NCI-H2227 (cell line): ENCODE measurements at regions not wholly inside any gene's neighbourhood (a gene's known extent, or its start where the extent isn't known, plus 50 kb on each side); places are given as distances from the start of the nearest gene placed in this dataset.

Experiments used
- DNase-seq: peaks from one replicate; lab custom pipeline; 2025; ENCODE audit not compliant: unreplicated experiment; lab: John Stamatoyannopoulos, UW

DNA sequence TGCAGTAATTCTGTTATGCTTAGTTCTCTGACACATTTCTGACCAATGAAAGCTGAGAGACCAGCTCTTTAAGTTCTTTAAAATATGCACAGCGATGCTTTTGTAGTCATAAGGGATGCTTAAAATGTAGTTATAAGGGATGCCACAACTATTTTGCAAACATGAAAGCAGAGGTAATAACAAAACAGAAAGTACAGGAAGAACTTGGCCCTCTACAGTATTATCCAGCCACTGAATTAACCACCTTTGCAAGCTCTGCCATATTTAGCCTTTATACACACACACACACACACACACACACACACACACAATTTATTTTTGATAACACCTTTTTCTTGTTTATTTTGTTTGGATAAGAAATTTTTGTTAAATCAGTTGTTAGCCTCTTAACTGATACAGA lies 590.0 kb downstream of the FAT4 start:
- no peak for DNase-seq

DNA sequence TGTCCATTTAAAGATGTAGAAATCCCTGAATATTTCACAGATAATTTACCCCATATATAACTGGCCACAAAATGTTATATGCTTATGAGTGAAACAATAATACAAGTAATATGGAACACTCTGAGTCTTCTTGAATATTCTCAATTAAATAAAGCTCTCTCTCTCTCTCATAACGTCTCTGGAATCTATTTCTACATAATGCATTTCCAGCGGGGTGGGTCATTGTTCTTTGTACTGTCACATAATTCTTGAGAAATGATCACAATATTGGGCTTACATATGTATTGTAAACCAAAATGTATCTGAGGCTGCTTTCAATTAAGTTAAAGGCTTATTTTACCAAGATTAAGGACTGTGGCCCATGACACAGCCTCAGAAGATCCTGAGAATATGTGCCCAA lies 596.3 kb downstream of the FAT4 start:
- DNase-seq, result no peak

DNA sequence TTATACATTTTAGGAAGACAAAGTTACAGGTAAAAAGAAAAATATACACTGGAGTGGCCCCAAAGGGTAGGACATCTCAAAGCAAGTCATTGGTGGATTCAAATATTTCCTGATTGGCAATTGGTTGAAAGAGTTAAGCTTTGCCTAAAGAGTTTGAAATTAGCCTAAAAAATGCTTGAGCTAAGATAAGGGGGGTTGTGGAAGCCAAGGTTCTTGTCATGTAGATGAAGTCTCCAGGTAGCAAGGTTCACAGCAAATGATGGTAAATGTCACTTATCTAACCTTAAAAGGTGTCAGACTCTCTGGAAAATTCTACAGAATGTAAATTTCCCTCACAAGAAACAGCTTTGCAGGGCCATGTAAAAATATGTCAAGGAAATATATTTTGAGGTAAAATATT lies 596.7 kb downstream of the FAT4 start:
- DNase-seq, result no peak

DNA sequence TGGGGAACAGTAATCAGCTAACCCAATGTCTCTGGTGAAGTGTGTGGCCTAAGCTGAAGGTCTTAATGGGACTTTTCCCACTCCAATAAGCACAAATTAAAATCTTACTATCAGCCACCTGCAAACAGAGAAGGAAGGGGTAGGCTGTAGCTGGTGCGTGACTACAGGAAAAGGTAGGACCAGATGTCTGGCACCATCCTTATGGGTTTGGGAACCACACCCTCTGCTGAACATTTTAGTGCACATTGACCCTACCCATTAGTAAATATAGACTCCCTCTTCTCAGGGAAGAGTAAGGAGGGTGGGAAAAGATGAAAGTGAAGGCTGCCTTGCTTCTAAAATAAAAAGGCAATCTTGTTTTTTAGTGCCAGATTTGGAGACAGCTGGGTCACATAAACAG lies 602.8 kb downstream of the FAT4 start:
- no peak for DNase-seq

DNA sequence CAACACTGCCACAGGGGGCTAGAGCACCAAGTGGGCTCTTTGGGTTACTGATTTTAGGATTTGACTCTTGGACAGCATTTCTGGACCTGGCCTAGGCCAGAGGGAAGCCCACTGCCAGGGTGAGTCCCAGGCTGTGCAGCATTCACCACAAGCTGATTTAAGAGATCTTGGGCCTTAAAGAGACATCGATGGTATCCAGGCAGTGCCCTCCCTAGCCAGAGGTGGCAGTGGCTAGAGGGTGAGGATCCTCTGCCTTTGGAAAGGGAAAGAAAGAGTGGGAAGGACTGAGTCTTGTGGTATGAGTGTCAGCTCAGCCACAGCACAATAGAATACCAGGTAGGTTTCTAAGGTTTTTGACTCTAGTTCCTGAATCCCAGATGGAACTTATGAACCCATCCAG lies 613.9 kb downstream of the FAT4 start:
- DNase-seq, result no peak

DNA sequence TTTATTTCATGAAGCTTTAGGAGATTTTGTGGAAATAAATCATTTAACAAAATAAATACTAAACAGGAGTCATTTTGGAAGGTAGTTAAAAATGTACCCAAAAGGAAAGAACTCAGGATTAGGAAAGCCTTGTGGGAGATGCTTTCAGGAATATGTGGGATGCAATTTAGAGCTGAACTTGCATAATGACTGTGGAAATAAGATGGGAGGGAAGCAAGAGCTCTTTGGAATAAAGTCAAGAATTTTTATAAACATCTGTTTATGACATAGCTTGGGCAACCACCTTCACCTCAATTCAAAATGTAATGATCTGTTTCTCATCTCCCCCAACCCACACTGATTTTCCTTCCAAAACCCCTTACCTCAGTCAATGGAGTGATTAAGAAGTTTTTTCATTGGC lies 623.8 kb downstream of the FAT4 start:
- no peak for DNase-seq

DNA sequence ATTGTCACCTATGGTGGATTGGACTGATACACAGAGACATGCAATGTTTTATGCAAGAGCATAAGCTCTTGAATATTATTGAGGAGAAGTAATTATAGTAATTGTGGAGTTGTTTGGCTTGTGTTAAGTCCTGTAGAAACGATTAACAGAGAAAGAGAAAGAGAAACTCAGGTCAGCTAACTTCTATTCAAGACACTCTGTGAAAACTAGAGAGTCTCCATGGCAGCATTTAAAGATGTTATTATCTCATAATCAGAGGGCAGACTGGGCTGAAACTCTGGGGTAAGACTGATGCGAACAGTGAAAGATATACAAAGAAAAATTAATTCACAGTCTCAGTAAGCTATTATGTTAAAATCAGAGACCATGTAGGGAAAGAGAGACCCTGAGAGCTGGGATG lies 625.7 kb downstream of the FAT4 start:
- DNase-seq, result no peak

DNA sequence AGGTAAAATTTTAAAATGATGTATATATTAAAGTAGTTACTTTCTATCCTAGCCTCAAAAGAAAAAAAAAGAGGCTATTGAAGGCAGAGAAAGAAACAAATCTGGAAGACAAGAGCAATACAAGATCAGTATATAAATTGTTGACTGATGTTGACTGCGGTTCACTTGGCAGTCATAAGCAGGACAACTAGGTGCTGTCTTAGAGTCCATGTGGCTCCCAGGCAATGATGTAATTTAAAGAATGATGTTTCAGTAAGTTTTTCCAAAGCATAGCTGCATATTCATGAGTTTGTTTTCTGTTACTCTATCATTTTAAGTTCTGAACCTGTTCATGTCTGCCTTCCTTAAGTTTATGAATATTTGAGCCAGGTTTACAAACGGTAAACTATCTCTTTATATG lies 630.2 kb downstream of the FAT4 start:
- no peak for DNase-seq

DNA sequence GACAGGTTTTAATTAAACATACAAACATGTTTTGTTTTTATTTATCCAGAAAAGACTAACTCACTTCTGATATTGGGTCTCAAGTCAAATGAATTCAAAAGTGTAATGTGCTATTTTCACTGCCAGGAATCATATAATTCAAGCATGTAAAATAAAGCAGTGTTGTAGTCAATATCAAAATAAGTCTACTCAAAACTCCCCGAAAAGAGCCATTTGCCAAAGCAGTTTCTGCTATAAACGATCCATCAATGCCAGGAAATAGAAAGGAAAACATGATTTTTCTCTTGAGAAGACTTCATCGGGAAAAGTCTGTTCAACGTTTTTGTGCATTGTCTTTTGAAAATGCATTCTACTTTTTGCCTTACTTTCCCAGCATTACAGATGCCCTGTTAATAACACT lies 633.3 kb downstream of the FAT4 start:
- no peak for DNase-seq

DNA sequence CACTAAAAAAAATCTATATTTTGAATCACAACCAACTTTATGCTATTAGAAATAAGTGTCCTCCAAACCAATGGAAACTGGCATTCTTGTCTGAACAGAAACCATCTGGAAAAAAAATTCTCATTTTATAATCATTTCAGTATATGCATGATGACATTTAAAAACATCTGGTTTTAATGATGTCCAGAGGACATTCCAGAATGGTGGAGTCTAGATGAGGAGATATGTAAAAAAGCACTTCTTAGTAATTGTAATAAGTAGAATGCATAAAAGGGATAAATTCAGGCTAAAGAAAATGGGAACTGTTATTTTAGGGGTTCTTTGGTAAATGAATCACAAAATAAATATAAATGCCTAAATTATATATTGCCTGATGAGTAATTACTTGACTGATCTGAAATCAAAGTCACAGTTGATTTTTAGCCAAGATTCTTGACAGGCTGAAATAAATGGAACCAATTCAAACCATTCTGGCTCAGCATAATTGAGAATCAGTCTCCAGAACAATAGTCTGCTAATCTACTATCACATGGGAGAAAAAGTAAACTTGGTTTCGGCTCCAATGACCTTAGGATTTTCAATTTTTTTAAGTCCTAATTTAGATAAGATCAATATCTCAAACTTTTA lies 636.6 kb downstream of the FAT4 start:
- no peak for DNase-seq

DNA sequence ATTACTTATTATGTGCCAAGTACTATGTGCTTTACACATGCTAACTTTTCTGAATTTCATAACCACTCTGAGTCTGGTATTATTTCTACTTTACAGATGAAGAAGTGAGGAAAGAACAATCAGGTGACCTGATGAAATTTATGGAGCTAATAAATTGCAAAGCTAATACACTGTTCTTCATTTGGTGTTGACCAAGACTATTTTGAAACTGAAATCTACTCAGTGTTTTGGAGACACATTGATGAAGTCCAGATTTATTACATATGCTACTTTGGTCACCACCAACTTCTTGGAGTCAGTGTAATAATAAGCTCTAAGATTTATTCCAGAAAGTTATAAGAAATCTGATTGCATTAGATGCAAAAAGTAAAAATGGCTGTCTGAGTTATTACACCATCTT lies 637.9 kb downstream of the FAT4 start:
- DNase-seq, result no peak

DNA sequence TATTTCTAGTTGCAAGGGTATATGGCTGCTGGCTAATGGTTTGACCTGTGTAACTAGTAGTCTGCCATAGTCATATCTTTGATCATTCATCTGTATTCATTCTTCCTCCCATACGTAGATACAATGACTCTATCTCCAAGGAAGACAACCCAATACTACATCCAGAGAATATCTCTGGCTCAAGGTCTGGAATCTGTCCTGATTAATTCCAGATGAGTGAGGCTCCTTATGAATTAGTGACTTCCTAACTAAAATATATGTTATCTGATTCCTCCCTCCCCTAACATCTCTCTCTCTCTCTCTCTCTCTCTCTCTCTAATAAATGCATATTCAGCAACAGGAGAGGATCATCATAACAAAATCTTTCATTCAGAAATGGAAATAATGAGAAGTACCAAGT lies 641.5 kb downstream of the FAT4 start:
- DNase-seq, result no peak

DNA sequence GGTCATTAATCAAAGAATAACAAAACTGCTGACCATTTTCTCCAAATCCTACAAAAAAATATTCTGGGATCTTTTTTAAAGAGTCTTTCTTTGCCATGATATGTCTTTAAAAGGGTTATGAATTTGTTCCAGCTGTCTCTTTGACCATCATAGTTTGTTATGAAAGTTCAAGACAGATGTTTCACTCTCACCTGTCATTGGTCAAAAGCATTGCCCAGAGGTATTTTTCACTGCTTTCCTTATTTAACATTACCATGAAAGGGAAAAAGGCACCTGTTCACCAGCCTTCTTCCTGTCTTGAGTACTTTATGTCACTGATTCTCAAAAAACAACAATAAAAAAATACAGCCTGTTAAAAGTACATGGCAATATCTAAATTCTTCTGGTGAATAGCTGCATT lies 643.8 kb downstream of the FAT4 start:
- DNase-seq, result no peak

DNA sequence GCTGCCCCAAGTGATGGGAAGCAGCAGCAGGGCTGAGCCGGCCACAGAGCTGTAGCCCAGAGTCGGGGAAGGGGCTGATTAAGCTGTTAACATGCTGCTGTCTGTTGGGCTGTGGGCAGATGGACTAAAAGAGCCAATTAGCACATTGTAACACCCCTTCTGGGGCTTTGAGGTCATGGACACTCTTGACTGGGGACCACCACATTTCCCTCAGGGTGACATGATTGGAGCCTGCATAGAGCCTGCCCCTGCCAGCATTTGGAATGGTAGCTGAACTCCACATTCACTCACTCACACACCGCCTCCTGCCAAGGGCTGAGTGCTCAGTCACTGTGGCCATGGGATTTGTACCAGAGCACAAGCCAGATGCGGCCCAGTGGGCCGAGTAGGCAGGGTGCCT lies 646.9 kb downstream of the FAT4 start:
- DNase-seq, result no peak

DNA sequence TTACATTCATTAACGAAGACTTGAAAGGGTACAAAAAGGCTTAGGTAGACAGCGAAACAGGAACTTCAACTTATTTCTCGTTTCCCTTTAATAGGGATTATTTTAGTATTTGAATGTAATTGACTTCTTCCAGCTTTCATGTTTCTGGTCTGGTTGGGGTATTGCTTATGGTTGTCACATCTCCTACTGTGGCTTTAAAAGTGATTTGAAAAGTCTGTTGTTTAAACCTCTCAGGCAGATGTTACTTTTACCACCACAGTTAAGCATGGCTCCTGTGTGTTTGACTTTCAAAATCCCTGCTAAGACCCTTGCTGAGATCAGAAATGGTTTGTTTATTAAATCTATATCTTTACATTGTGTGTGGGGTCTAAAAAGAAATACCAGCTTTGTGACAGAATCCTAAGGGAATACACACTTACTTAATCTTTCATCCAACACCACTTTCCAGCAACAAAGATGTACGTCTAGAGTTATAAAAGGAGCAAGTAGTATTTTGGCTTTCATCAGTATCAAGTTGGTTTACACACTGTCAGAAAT lies 661.2 kb downstream of the FAT4 start:
- DNase-seq, result no peak

DNA sequence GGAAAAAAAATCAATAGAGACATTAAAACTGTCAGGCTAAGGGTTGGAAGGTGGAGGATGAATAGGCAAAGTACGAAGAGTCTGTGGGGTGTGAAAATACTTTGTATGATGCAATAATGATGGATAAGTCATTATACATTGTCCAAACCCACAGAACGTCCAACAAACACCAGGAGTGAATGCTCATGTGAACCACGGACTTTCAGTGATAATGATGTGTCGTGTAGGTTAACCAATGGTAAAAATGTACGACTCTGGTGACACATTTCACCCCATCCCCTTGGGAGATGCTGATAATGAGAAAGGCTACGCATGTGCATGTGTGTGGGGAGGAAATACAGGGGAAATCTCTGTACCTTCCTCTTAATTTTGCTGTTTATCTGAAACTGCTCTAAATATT lies 665.2 kb downstream of the FAT4 start:
- DNase-seq, result no peak

DNA sequence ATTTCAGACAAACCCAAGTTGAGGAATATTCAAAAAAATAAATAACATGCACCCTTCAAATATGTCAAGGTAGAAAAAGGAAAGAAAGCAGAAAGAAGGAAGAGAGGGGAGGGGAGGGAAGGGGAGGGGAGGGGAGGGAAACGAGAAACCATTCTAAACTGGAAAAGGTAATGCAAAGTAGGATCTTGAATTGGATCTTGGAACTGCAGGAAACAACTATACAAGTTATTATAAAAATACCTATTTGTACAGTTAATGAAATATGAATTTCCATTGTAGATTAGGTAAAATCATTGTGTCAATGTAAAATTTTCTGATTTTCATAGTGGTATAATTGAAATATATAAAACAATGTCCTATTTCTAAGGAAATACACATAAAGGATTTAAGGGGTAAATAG lies 668.4 kb downstream of the FAT4 start:
- no peak for DNase-seq

DNA sequence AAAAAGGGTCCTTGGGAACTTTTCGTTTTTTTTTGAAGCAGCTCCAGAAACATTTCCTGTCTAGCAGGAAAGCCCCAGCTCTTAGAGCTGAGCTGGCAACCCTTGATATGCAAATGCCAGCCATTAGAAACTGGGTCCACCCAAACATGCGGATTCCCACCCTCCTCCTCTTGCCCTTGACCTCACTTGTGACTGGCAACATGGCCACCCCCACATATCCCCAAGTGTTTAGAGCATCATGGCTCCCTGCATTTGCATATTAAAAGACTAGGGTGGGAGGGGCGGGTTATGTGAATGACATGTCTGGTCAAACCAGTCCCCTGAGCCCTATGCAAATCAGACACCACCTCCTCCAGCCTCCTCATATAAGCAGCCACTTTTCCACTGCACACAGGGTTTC lies 671.1 kb downstream of the FAT4 start:
- DNase-seq, result peak; percentile 34

DNA sequence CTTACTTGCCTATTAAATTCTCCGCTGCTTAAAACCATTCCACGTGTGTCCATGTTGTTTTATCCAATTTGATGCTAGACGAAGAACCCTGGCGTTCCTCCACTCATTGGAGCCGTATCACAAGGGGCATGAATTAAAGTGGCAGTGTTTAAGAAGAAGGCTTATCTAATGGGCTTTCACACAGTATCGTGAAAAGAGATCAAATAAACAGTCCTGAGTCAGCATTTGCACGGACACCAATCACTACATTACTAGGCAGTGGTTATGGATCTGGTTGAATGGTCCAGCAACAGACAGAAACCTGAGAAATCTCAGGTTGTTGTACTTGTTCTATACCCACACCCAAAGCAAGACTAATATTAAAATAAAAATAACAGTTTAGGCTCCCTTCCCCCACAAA lies 671.6 kb downstream of the FAT4 start:
- no peak for DNase-seq

DNA sequence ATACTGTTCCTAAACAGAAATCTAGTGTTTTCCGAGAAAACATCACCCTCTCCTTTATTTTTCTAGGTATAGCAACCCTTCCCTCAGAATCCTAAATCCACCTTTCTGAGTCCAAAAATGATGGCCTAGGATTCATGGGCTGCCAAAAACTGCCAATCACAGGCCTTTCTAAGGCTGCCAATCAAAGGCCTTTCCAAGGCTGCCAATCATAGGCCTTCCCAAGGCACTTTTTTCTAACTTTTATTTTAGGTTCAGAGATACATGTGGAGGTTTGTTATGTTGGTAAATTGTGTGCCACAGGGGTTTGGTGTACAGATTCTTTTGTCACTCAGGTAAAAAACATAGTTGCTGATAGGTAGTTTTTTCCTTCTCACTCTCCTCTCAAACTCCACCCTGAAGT lies 673.7 kb downstream of the FAT4 start:
- no peak for DNase-seq

DNA sequence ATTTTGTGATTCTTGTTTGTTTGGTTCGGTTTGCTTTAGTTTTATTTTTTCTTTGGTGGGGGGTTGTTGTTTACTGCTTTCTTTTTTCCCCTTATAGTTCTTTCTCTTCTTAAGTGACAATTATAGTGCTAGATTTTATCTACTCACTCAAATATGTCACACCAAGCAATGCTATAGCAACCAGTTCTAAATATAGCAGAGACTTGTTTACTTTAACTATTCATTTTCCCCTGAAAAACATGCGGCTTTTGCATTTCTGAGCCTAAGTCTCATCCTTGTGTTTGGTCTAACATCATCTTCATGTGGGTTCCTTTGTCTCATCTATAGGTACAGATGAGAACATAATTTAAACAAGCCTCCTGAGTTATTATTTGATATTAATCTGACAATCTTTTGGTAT lies 676.6 kb downstream of the FAT4 start:
- no peak for DNase-seq

DNA sequence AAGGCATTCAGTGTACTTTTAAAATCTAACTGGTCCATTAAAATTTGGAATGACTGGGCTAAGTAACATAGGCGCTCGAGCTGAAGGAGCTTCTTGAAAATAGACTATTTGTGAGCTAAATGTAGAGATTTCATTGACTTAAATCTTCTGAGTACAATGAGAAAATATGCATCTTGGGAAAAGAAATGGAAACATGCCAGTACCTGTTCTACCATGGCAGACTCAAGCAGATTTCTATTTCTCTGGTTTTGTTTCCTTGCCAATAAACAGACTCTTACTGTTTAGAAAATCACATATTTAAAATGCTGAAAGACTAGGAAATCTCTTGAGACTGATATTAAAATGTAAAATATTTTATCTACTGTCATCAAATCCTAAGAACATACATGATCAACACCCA lies 678.1 kb downstream of the FAT4 start:
- no peak for DNase-seq

DNA sequence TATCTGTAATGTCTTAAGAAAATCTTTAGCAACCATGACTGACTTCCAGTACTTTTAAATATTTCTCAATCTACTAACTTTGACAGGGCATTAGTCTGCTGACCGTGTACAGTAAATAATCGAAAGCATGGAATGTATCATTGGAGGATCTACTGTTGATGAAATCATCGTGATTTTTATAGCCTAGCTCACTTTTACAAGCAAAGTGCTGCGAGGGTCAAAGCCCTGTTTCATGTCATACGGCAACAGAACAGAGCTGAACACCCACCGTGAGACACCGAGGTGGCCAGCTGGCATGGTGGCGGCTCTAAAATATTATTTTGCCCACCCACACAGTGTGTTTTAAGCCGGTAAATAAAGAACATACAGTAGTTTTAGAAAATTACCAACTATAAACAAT lies 679.3 kb downstream of the FAT4 start:
- no peak for DNase-seq

DNA sequence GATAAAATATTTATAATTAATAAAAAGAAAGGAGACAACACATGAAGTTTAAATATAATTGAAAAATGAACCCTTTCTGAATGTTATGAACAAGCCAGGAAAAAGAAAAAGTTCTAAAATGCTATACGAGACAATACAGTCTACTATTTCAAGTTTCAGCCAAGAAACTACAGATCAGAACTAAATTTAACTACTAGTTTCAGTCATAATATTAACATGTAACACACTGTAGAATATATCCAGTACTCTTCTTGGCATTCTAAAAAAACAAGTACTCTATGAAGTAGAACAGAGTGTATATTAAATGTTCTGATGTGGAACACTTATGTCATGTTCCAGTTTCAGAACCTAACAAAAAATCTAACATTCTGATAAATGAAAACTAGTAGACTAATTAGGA lies 679.7 kb downstream of the FAT4 start:
- no peak for DNase-seq
